Endothelial cell of umbilical vein (primary cell): ENCODE measurements at regions not wholly inside any gene's neighbourhood (a gene's known extent, or its start where the extent isn't known, plus 50 kb on each side); places are given as distances from the start of the nearest gene placed in this dataset.

Source experiments
- EZH2 ChIP-seq: IDR thresholded peaks from 2 replicates; pipeline ENCODE4 v1.6.1; 2012; ENCODE audit warnings: borderline replicate concordance, low read depth, mild to moderate bottlenecking, moderate library complexity, low read length, inconsistent platforms; ENCODE audit not compliant: severe bottlenecking
- GATA2 ChIP-seq: IDR thresholded peaks from 2 replicates; pipeline ENCODE4 v1.7.0; 2011; ENCODE audit warnings: low read depth, mild to moderate bottlenecking, moderate library complexity, mixed read lengths, low read length; ENCODE audit not compliant: insufficient read length, insufficient read depth
- JUN ChIP-seq: IDR thresholded peaks from 2 replicates; pipeline ENCODE4 v1.6.1; 2011; ENCODE audit warnings: borderline replicate concordance, low read depth; ENCODE audit not compliant: insufficient read length, insufficient read depth
- POLR2A ChIP-seq: IDR thresholded peaks from 2 replicates; pipeline ENCODE4 v1.6.1; 2012; ENCODE audit warnings: low read depth, mild to moderate bottlenecking, control low read depth, low read length
- POLR2AphosphoS5 ChIP-seq: IDR thresholded peaks from 2 replicates; pipeline ENCODE4 v1.6.1; 2012; ENCODE audit warnings: low read depth, mild to moderate bottlenecking, control low read depth, low read length, moderate library complexity; ENCODE audit not compliant: insufficient read depth
- TF ChIP-seq, protein P1 (sequence below), 2 donors: IDR thresholded peaks; 1 replicate in 1 of 2; 2 replicates in 1 of 2; pipeline ENCODE4 v1.5.1; 2011; ENCODE audit warnings: low read length in 2 of 2, mild to moderate bottlenecking in 2 of 2, moderate library complexity in 2 of 2, control low read depth in 1 of 2, inconsistent platforms in 1 of 2, low read depth in 1 of 2; ENCODE audit not compliant: insufficient read depth in 1 of 2; ENCODE audit errors: extremely low read depth in 1 of 2
- TF ChIP-seq, protein P2 (sequence below): IDR thresholded peaks from 2 replicates; pipeline ENCODE4 v1.6.1; 2011; ENCODE audit not compliant: insufficient read depth, insufficient read length

- TF ChIP-seq, protein P1, sequence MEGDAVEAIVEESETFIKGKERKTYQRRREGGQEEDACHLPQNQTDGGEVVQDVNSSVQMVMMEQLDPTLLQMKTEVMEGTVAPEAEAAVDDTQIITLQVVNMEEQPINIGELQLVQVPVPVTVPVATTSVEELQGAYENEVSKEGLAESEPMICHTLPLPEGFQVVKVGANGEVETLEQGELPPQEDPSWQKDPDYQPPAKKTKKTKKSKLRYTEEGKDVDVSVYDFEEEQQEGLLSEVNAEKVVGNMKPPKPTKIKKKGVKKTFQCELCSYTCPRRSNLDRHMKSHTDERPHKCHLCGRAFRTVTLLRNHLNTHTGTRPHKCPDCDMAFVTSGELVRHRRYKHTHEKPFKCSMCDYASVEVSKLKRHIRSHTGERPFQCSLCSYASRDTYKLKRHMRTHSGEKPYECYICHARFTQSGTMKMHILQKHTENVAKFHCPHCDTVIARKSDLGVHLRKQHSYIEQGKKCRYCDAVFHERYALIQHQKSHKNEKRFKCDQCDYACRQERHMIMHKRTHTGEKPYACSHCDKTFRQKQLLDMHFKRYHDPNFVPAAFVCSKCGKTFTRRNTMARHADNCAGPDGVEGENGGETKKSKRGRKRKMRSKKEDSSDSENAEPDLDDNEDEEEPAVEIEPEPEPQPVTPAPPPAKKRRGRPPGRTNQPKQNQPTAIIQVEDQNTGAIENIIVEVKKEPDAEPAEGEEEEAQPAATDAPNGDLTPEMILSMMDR (IDR thresholded peaks at IDR 0.05; ENCODE audit: extremely low read depth in 1 of 2, insufficient read depth in 1 of 2, low read depth in 1 of 2, low read length in 2 of 2), result no peak
- TF ChIP-seq POLR2A (no peak), EZH2 (no peak), POLR2AphosphoS5 (no peak), GATA2 (no peak), JUN (no peak)
- TF ChIP-seq, protein P2, sequence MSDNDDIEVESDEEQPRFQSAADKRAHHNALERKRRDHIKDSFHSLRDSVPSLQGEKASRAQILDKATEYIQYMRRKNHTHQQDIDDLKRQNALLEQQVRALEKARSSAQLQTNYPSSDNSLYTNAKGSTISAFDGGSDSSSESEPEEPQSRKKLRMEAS, result no peak
Observed at GRCh38 chr3:81024560-81024959, 736.9 kb downstream of the GBE1 start.
